Ishikawa (cell line): ENCODE measurements at regions not wholly inside any gene's neighbourhood (a gene's known extent, or its start where the extent isn't known, plus 50 kb on each side); places are given as distances from the start of the nearest gene placed in this dataset.

ENCODE experiments used
- EP300 ChIP-seq: IDR thresholded peaks from 2 replicates; pipeline ENCODE4 v1.6.1; 2012; ENCODE audit warnings: borderline replicate concordance
- TAF1 ChIP-seq: IDR thresholded peaks from 2 replicates; pipeline ENCODE4 v1.6.1; 2012; ENCODE audit warnings: low read depth, mild to moderate bottlenecking

DNA sequence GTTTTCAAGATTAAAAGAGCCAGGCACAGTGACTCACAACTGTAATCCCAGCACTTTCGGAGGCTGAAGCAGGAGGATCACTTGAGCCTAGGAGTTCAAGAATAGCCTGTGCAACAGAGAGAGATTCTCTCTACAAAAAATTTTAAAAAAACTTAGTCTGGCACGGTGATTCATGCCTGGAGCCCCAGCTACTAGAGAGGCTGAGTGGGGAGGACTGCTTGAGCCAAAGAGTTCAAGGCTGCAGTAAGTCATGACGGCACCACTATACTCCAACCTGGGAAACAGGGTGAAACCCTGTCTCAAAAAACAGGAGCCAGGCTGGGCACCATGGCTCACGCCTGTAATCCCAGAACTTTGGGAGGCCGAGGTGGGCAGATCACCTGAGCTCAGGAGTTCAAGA is 86.6 kb upstream of the KCTD7 start:
- TF ChIP-seq TAF1 (no peak), EP300 (no peak)
